H1 (cell line): ENCODE measurements at regions not wholly inside any gene's neighbourhood (a gene's known extent, or its start where the extent isn't known, plus 50 kb on each side); places are given as distances from the start of the nearest gene placed in this dataset.

Experiments used
- CTCF ChIA-PET: fragments of 300-600 bp; sonication (Branson Sonifier 250); formaldehyde crosslinking; loops from one replicate; lab custom pipeline; 2021; ENCODE audit not compliant: partially characterized antibody; lab: Charles Lee
- POLR2A ChIA-PET: fragments of 300-600 bp; sonication (Branson Sonifier 250); formaldehyde crosslinking; loops from one replicate; lab custom pipeline; 2021; ENCODE audit warnings: inconsistent platforms; ENCODE audit not compliant: partially characterized antibody; lab: Charles Lee
- DNase-seq, 2 experiments: peaks; one replicate each; pipeline versions ENCODE4 v3.0.0 to v3.0.0-alpha.2; 2010 to 2022; ENCODE audit warnings: low spot score in 2 of 2, low read depth in 1 of 2, mixed read lengths in 1 of 2
- FAIRE-seq: peaks from 2 replicates; lab custom pipeline; 2011; peaks lifted over from hg19 to GRCh38; lab: Jason Lieb, UNC
- H2AFZ ChIP-seq: 2 replicates; pipeline ENCODE4 v1.8.1; 2012; ENCODE audit warnings: low read length, inconsistent platforms
- H2AK5ac ChIP-seq: 2 replicates; pipeline ENCODE4 v1.6.1; 2013; ENCODE audit warnings: low read depth, low read length
- H2BK120ac ChIP-seq: replicated peaks from 2 replicates; pipeline ENCODE3; 2013; ENCODE audit warnings: low read depth, low read length, inconsistent platforms
- H2BK12ac ChIP-seq: 2 replicates; pipeline ENCODE4 v1.6.1; 2013; ENCODE audit warnings: low read depth, low read length
- H2BK15ac ChIP-seq: 2 replicates; pipeline ENCODE4 v1.6.1; 2013; ENCODE audit warnings: low read length
- H2BK20ac ChIP-seq: 2 replicates; pipeline ENCODE4 v1.6.1; 2013; ENCODE audit warnings: low read length
- H2BK5ac ChIP-seq: 2 replicates; pipeline ENCODE4 v1.6.1; 2013; ENCODE audit warnings: low read depth, low read length
- H3K14ac ChIP-seq: 2 replicates; pipeline ENCODE4 v1.6.1; 2013; ENCODE audit warnings: inconsistent platforms; ENCODE audit not compliant: insufficient read length
- H3K18ac ChIP-seq: 2 replicates; pipeline ENCODE4 v1.6.1; 2013; ENCODE audit warnings: low read length; ENCODE audit errors: extremely low read depth
- H3K23ac ChIP-seq: 2 replicates; pipeline ENCODE4 v1.6.1; 2013; ENCODE audit warnings: inconsistent platforms; ENCODE audit not compliant: insufficient read length
- H3K23me2 ChIP-seq: 2 replicates; pipeline ENCODE4 v1.6.1; 2013; ENCODE audit warnings: low read depth, low read length
- H3K27ac ChIP-seq: 2 replicates; pipeline ENCODE4 v1.6.1; 2011; ENCODE audit warnings: low read depth, low read length, inconsistent platforms
- H3K27me3 ChIP-seq, 4 experiments: replicated peaks in 1 of 4; 1 replicate in 1 of 4; 2 replicates in 3 of 4; pipeline versions ENCODE4 v1.6.1 to v1.8.1; 2011 to 2013; ENCODE audit warnings: low read length in 3 of 4, mild to moderate bottlenecking in 3 of 4, inconsistent platforms in 2 of 4, mixed read lengths in 2 of 4, moderate library complexity in 1 of 4; ENCODE audit not compliant: control insufficient read depth in 3 of 4, insufficient read depth in 3 of 4; ENCODE audit errors: extremely low read depth in 1 of 4
- H3K36me3 ChIP-seq, 4 experiments: 2 replicates each; pipeline versions ENCODE4 v1.6.1 to v1.8.1; 2011 to 2013; ENCODE audit warnings: mild to moderate bottlenecking in 4 of 4, low read length in 3 of 4, moderate library complexity in 2 of 4, control low read depth in 1 of 4, inconsistent platforms in 1 of 4; ENCODE audit not compliant: insufficient read depth in 4 of 4, control insufficient read depth in 2 of 4
- H3K4ac ChIP-seq: replicated peaks from 2 replicates; pipeline ENCODE3; 2013; ENCODE audit warnings: low read length, low read depth, mixed read lengths, inconsistent platforms; ENCODE audit not compliant: insufficient read length
- H3K4me1 ChIP-seq, 4 experiments: replicated peaks in 1 of 4; 1 replicate in 1 of 4; 2 replicates in 3 of 4; pipeline versions ENCODE4 v1.6.1 to v1.8.1; 2011 to 2013; ENCODE audit warnings: low read length in 3 of 4, inconsistent platforms in 2 of 4, mixed read lengths in 1 of 4; ENCODE audit not compliant: insufficient read depth in 4 of 4, control insufficient read depth in 3 of 4
- H3K4me2 ChIP-seq, 2 experiments: 2 replicates each; pipeline versions ENCODE4 v1.6.1 to v1.8.1; 2011 to 2013; ENCODE audit warnings: low read depth in 2 of 2, low read length in 2 of 2, control low read depth in 1 of 2, inconsistent platforms in 1 of 2, mild to moderate bottlenecking in 1 of 2; ENCODE audit not compliant: insufficient read depth in 1 of 2
- H3K4me3 ChIP-seq, 4 experiments: fragments of 200-600, 300-600 bp in 1 of 4; sonication (generic), shearing (Covaris generic), sonication (Bioruptor Twin) in 1 of 4; 2 replicates each; pipeline versions ENCODE4 v1.5.1 to v1.8.1; 2011 to 2016; ENCODE audit warnings: low read length in 4 of 4, low read depth in 3 of 4, control low read depth in 2 of 4, inconsistent platforms in 2 of 4, mild to moderate bottlenecking in 2 of 4, mixed read lengths in 1 of 4, moderate library complexity in 1 of 4; ENCODE audit not compliant: insufficient read depth in 2 of 4; ENCODE audit errors: extremely low read depth in 1 of 4
- H3K56ac ChIP-seq: replicated peaks from 2 replicates; pipeline ENCODE3; 2013; ENCODE audit warnings: low read depth, mild to moderate bottlenecking, mixed read lengths, low read length, inconsistent platforms; ENCODE audit not compliant: insufficient read length
- H3K79me1 ChIP-seq: 2 replicates; pipeline ENCODE4 v1.6.1; 2013; ENCODE audit warnings: low read depth, low read length, control low read depth
- H3K79me2 ChIP-seq, 2 experiments: 2 replicates each; pipeline versions ENCODE4 v1.6.1 to v1.8.1; 2012 to 2013; ENCODE audit warnings: low read length in 2 of 2, mild to moderate bottlenecking in 2 of 2, inconsistent platforms in 1 of 2; ENCODE audit not compliant: insufficient read depth in 2 of 2, control insufficient read depth in 1 of 2
- H3K9ac ChIP-seq, 4 experiments: replicated peaks in 1 of 4; 1 replicate in 1 of 4; 2 replicates in 3 of 4; pipeline versions ENCODE4 v1.6.1 to v1.8.1; 2011 to 2013; ENCODE audit warnings: low read depth in 3 of 4, low read length in 3 of 4, control low read depth in 2 of 4, mild to moderate bottlenecking in 2 of 4, moderate library complexity in 2 of 4, inconsistent platforms in 1 of 4; ENCODE audit errors: extremely low read depth in 1 of 4
- H3K9me3 ChIP-seq, 2 experiments: 2 replicates each; pipeline versions ENCODE4 v1.6.1 to v1.8.1; 2012 to 2013; ENCODE audit warnings: mild to moderate bottlenecking in 2 of 2, moderate library complexity in 2 of 2, control low read depth in 1 of 2, inconsistent platforms in 1 of 2, low read depth in 1 of 2, low read length in 1 of 2, mixed read lengths in 1 of 2; ENCODE audit not compliant: insufficient read depth in 2 of 2
- H4K20me1 ChIP-seq, 2 experiments: replicated peaks in 1 of 2; 2 replicates each; pipeline versions ENCODE3 to v1.8.1; 2011 to 2013; ENCODE audit warnings: inconsistent platforms in 2 of 2, low read length in 2 of 2, mild to moderate bottlenecking in 1 of 2; ENCODE audit not compliant: insufficient read depth in 2 of 2, control insufficient read depth in 1 of 2
- H4K5ac ChIP-seq: 2 replicates; pipeline ENCODE4 v1.6.1; 2013; ENCODE audit warnings: low read length, low read depth, mixed read lengths, inconsistent platforms; ENCODE audit not compliant: insufficient read length
- H4K8ac ChIP-seq: 2 replicates; pipeline ENCODE4 v1.8.0; 2013; ENCODE audit warnings: mild to moderate bottlenecking, moderate library complexity, low read length, inconsistent platforms; ENCODE audit not compliant: insufficient read depth; ENCODE audit errors: extremely low read depth
- H4K91ac ChIP-seq: replicated peaks from 2 replicates; pipeline ENCODE3; 2013; ENCODE audit warnings: low read length, mixed read lengths, inconsistent platforms; ENCODE audit not compliant: insufficient read length
- ASH2L ChIP-seq: fragments of 200-600, 300-600 bp; sonication (generic); IDR thresholded peaks from one replicate; pipeline ENCODE4 v1.7.1; 2017; ENCODE audit warnings: low read length
- CBX8 ChIP-seq: fragments of 300-800, 300-1000 bp; sonication (generic); IDR thresholded peaks from 2 replicates; pipeline ENCODE4 v1.7.1; 2016; ENCODE audit warnings: low read depth, low read length, borderline replicate concordance
- GTF2F1 ChIP-seq: IDR thresholded peaks from 2 replicates; pipeline ENCODE4 v1.6.1; 2012; ENCODE audit warnings: low read depth, low read length, improper control_type of control experiment, borderline replicate concordance
- KDM1A ChIP-seq: fragments of 200-600, 300-600 bp; sonication (generic); IDR thresholded peaks from 2 replicates; pipeline ENCODE4 v1.7.1; 2016; ENCODE audit warnings: mild to moderate bottlenecking, low read length, borderline replicate concordance
- KDM5A ChIP-seq: fragments of 200-600 bp; IDR thresholded peaks from 2 replicates; pipeline ENCODE4 v1.7.1; 2012; ENCODE audit warnings: mild to moderate bottlenecking, low read length, inconsistent platforms, mixed read lengths
- MAFK ChIP-seq: IDR thresholded peaks from 2 replicates; pipeline ENCODE4 v1.6.1; 2012; ENCODE audit warnings: low read depth, mild to moderate bottlenecking, improper control_type of control experiment, low read length
- PHF8 ChIP-seq: fragments of 200-600 bp; sonication (generic); conservative IDR thresholded peaks from 2 replicates; pipeline ENCODE4 v1.7.1; 2012; ENCODE audit warnings: low read depth, mild to moderate bottlenecking, inconsistent platforms, low read length, moderate library complexity
- POU5F1 ChIP-seq: IDR thresholded peaks from 2 replicates; pipeline ENCODE4 v1.6.1; 2011; ENCODE audit warnings: low read depth, mild to moderate bottlenecking, low read length, moderate library complexity
- RXRA ChIP-seq: IDR thresholded peaks from 2 replicates; pipeline ENCODE4 v1.6.1; 2011; ENCODE audit warnings: low read depth, mild to moderate bottlenecking, low read length, moderate library complexity; ENCODE audit not compliant: insufficient read depth
- SP4 ChIP-seq: IDR thresholded peaks from 2 replicates; pipeline ENCODE4 v1.6.1; 2012; ENCODE audit warnings: low read length, inconsistent platforms
- SRF ChIP-seq: IDR thresholded peaks from 2 replicates; pipeline ENCODE4 v1.6.1; 2011; ENCODE audit warnings: mild to moderate bottlenecking, low read depth, low read length, moderate library complexity
- TAF7 ChIP-seq: optimal IDR thresholded peaks from 2 replicates; pipeline ENCODE3; 2011; ENCODE audit warnings: low read depth, mild to moderate bottlenecking, inconsistent platforms, low read length, moderate library complexity, borderline replicate concordance
- WGBS, 2 experiments: shearing (Covaris generic) in 1 of 2; methylation state at CpG; one replicate each; pipeline versions ENCODE4 v1.1.6 to v1.1.7; 2013 to 2015; ENCODE audit warnings: low lambda C conversion rate in 2 of 2, mixed read lengths in 2 of 2, inconsistent platforms in 1 of 2, low coverage in 1 of 2, missing lambda C conversion rate in 1 of 2; ENCODE audit not compliant: insufficient replicate concordance in 2 of 2, insufficient coverage in 1 of 2, insufficient read length in 1 of 2; ENCODE audit errors: extremely low coverage in 1 of 2, missing lambda C conversion rate in 1 of 2; 5-methylcytosine and 5-hydroxymethylcytosine counted together
- TF ChIP-seq, protein P1 (sequence below), 3 experiments: IDR thresholded peaks; 1 replicate in 2 of 3; 2 replicates in 1 of 3; pipeline versions ENCODE4 v1.5.1 to v1.6.1; 2011; ENCODE audit warnings: low read length in 3 of 3, mild to moderate bottlenecking in 3 of 3, inconsistent platforms in 2 of 3, low read depth in 1 of 3, moderate library complexity in 1 of 3; ENCODE audit not compliant: insufficient read depth in 1 of 3; ENCODE audit errors: control extremely low read depth in 1 of 3

DNA sequence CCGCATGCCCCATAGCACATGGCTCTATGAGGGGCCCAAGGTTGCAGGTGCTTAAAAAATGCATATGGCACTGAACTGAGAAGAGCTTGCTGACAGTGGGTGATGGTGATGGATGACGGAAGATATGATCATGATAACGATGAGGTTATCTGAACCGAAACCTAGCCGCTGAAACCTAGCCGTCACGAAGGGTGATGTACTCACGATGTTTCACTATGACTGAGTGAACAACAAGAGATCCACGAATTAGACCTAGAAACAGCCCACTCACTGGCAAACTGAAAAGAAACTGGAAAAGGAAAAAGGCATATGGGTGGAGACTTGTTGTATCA lies 57.6 kb upstream of the BCL6 start:
- H3K4me1 ChIP-seq: peaks cover 0 to 5% (median 1%) of the 10 kb centered on the region in 4 experiments; a peak in 2 of 7 replicates
- no peak overlapping the region for H3K27ac ChIP-seq
- H3K9me3 ChIP-seq: no peaks in the 10 kb centered on the region
- no peak overlapping the region for H4K5ac ChIP-seq
- no peak for TF ChIP-seq RXRA
- no peak for TF ChIP-seq TAF7
- TF ChIP-seq SP4: no peak
- TF ChIP-seq, protein P1, sequence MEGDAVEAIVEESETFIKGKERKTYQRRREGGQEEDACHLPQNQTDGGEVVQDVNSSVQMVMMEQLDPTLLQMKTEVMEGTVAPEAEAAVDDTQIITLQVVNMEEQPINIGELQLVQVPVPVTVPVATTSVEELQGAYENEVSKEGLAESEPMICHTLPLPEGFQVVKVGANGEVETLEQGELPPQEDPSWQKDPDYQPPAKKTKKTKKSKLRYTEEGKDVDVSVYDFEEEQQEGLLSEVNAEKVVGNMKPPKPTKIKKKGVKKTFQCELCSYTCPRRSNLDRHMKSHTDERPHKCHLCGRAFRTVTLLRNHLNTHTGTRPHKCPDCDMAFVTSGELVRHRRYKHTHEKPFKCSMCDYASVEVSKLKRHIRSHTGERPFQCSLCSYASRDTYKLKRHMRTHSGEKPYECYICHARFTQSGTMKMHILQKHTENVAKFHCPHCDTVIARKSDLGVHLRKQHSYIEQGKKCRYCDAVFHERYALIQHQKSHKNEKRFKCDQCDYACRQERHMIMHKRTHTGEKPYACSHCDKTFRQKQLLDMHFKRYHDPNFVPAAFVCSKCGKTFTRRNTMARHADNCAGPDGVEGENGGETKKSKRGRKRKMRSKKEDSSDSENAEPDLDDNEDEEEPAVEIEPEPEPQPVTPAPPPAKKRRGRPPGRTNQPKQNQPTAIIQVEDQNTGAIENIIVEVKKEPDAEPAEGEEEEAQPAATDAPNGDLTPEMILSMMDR (IDR thresholded peaks at IDR 0.05; ENCODE audit: control extremely low read depth in 1 of 3, insufficient read depth in 1 of 3, low read depth in 1 of 3, low read length in 3 of 3): no peak
- TF ChIP-seq GTF2F1: no peak
- no peak for TF ChIP-seq POU5F1
- no peak for TF ChIP-seq KDM5A
- TF ChIP-seq CBX8: no peak
- no peak for TF ChIP-seq SRF
- TF ChIP-seq MAFK: no peak
- TF ChIP-seq PHF8: no peak
- no peak for TF ChIP-seq KDM1A
- no peak for TF ChIP-seq ASH2L
- DNase-seq (no peak), FAIRE-seq (no peak)
- no peak overlapping the region for H3K14ac ChIP-seq
- H4K8ac ChIP-seq: no peak overlapping the region
- no peak overlapping the region for H2AK5ac ChIP-seq
- no peaks in the 10 kb centered on the region for H3K36me3 ChIP-seq
- no peaks in the 10 kb centered on the region for H3K79me2 ChIP-seq
- no peak overlapping the region for H3K4ac ChIP-seq
- no peak overlapping the region for H3K4me2 ChIP-seq
- no peak overlapping the region for H2BK12ac ChIP-seq
- no peak overlapping the region for H3K23ac ChIP-seq
- no peak overlapping the region for H2AFZ ChIP-seq
- no peaks in the 10 kb centered on the region for H3K27me3 ChIP-seq
- ChIA-PET CTCF (interaction anchor here (1.6 kb wide), 1 partner anchor 53 kb away, joined by 5 read pairs; no protein-coding TSS in a partner anchor), POLR2A (no interaction called here)
- no peak overlapping the region for H3K56ac ChIP-seq
- H2BK15ac ChIP-seq: no peak overlapping the region
- H3K79me1 ChIP-seq: no peaks in the 10 kb centered on the region
- no peaks in the 10 kb centered on the region for H4K20me1 ChIP-seq
- H2BK20ac ChIP-seq: no peak overlapping the region
- H3K4me3 ChIP-seq: no peak overlapping the region
- H3K23me2 ChIP-seq: no peaks in the 10 kb centered on the region
- no peak overlapping the region for H3K9ac ChIP-seq
- no peak overlapping the region for H4K91ac ChIP-seq
- no peak overlapping the region for H2BK5ac ChIP-seq
- H2BK120ac ChIP-seq: no peak overlapping the region
- WGBS, 2 experiments: 92% methylated on average over 9 of the region's 9 CpGs; no CpG with 5 or more reads in 1 of the 2 experiments
- H3K18ac ChIP-seq: no peak overlapping the region
